Esophagus muscularis mucosa (tissue), 4 donors: ENCODE measurements at regions not wholly inside any gene's neighbourhood (a gene's known extent, or its start where the extent isn't known, plus 50 kb on each side); places are given as distances from the start of the nearest gene placed in this dataset.

Experiments used
- DNase-seq: peaks from one replicate; pipeline ENCODE4 v3.0.0-alpha.2; 2017; ENCODE audit errors: extremely low spot score
- H3K27ac ChIP-seq, 4 donors: fragments of 200-600 bp; sonication (generic); replicated peaks in 1 of 4; 1 replicate in 3 of 4; 2 replicates in 1 of 4; pipeline ENCODE4 v1.5.1; 2016 to 2019; ENCODE audit warnings: mild to moderate bottlenecking in 1 of 4
- H3K27me3 ChIP-seq, 4 donors: fragments of 200-600 bp; sonication (generic); one replicate each; pipeline versions ENCODE4 v1.5.1 to v1.6.0; 2016 to 2019
- H3K36me3 ChIP-seq, 4 donors: fragments of 200-600 bp; sonication (generic); one replicate each; pipeline ENCODE4 v1.5.1; 2016 to 2019
- H3K4me1 ChIP-seq, 4 donors: fragments of 200-600 bp; sonication (generic); one replicate each; pipeline ENCODE4 v1.5.1; 2016 to 2019
- H3K4me3 ChIP-seq, 4 donors: fragments of 200-600 bp; sonication (generic); 1 replicate in 2 of 4; 2 replicates in 2 of 4; pipeline ENCODE4 v1.5.1; 2016 to 2019; ENCODE audit warnings: mild to moderate bottlenecking in 4 of 4, moderate library complexity in 1 of 4
- H3K9me3 ChIP-seq, 4 donors: fragments of 200-600 bp; sonication (generic); 1 replicate in 3 of 4; 2 replicates in 1 of 4; pipeline ENCODE4 v1.5.1; 2016 to 2019
- CTCF ChIP-seq, 3 experiments: fragments of 200-600 bp in 2 of 3; fragments of 450-650 bp in 1 of 3; sonication (generic) in 2 of 3; IDR thresholded peaks; one replicate each; pipeline ENCODE4 v1.5.1; 2017 to 2019; ENCODE audit warnings: antibody characterized with exemption in 3 of 3, mild to moderate bottlenecking in 2 of 3, moderate library complexity in 1 of 3
- EP300 ChIP-seq: sonication (generic); formaldehyde crosslinking; IDR thresholded peaks from one replicate; pipeline ENCODE4 v1.6.1; 2017; ENCODE audit warnings: antibody characterized with exemption
- POLR2A ChIP-seq: fragments of 450-650 bp; IDR thresholded peaks from one replicate; pipeline ENCODE4 v1.6.1; 2017; ENCODE audit warnings: antibody characterized with exemption, moderate library complexity, mild to moderate bottlenecking, low read depth
- POLR2AphosphoS5 ChIP-seq, 2 donors: sonication (generic); formaldehyde crosslinking; IDR thresholded peaks; one replicate each; pipeline ENCODE4 v1.6.1; 2017; ENCODE audit warnings: antibody characterized with exemption in 2 of 2
- WGBS: methylation state at CpG from one replicate; pipeline ENCODE4 v1.1.5; 2018; 5-methylcytosine and 5-hydroxymethylcytosine counted together
- intact Hi-C: fragments of 100-400 bp; cut with DNase I; formaldehyde crosslinking; loops from one replicate; pipeline ENCODE4 v1.15.1; 2023

GRCh38 chr16:5895976-5896375, 798.4 kb upstream of the EEF2KMT start:
- WGBS, result 20% methylated on average over 5 of the region's 5 CpGs

GRCh38 chr16:5895137-5895536, 797.5 kb upstream of the EEF2KMT start:
- no peaks in the 10 kb centered on the region for H3K36me3 ChIP-seq
- peaks cover 0 to 7% (median 0%) of the 10 kb centered on the region in 4 donors for H3K9me3 ChIP-seq
- WGBS, result 75% methylated on average over 4 of the region's 4 CpGs
- H3K4me1 ChIP-seq, result no peaks in the 10 kb centered on the region
- H3K4me3 ChIP-seq, result no peak overlapping the region
- no peak overlapping the region for H3K27ac ChIP-seq
- intact Hi-C loops, result no loop called here
- no peak for TF ChIP-seq CTCF (IDR thresholded peaks at IDR 0.05)
- TF ChIP-seq POLR2AphosphoS5 (IDR thresholded peaks at IDR 0.05), result no peak
- TF ChIP-seq POLR2A, result no peak
- no peak for TF ChIP-seq EP300
- no peaks in the 10 kb centered on the region for H3K27me3 ChIP-seq
- DNase-seq, result no peak

More at GRCh38 chr16:5895976-5896375, 798.4 kb upstream of the EEF2KMT start:
- H3K4me3 ChIP-seq, result no peak overlapping the region
- H3K4me1 ChIP-seq, result no peaks in the 10 kb centered on the region
- DNase-seq, result no peak
- intact Hi-C loops, result no loop called here
- no peak for TF ChIP-seq CTCF (IDR thresholded peaks at IDR 0.05)
- no peak for TF ChIP-seq POLR2A
- TF ChIP-seq POLR2AphosphoS5 (IDR thresholded peaks at IDR 0.05), result no peak
- no peak for TF ChIP-seq EP300
- no peak overlapping the region for H3K27ac ChIP-seq
- peaks cover 0 to 10% (median 4%) of the 10 kb centered on the region in 4 donors for H3K9me3 ChIP-seq
- H3K36me3 ChIP-seq, result no peaks in the 10 kb centered on the region
- H3K27me3 ChIP-seq, result no peaks in the 10 kb centered on the region

- H3K4me3 ChIP-seq, result no peak overlapping the region
- TF ChIP-seq EP300 (no peak), CTCF (IDR thresholded peaks at IDR 0.05) (no peak), POLR2A (no peak), POLR2AphosphoS5 (IDR thresholded peaks at IDR 0.05) (no peak)
- DNase-seq, result no peak
- no peaks in the 10 kb centered on the region for H3K9me3 ChIP-seq
- no peak overlapping the region for H3K27ac ChIP-seq
- H3K36me3 ChIP-seq, result no peaks in the 10 kb centered on the region
- intact Hi-C loops, result no loop called here
- WGBS, result 65% methylated on average over 7 of the region's 7 CpGs
- no peaks in the 10 kb centered on the region for H3K4me1 ChIP-seq
- no peaks in the 10 kb centered on the region for H3K27me3 ChIP-seq
Observed at GRCh38 chr16:5891296-5891695, 793.7 kb upstream of the EEF2KMT start.

GRCh38 chr16:5885521-5885920, 787.9 kb upstream of the EEF2KMT start:
- WGBS, result 71% methylated on average over 6 of the region's 6 CpGs
- no peaks in the 10 kb centered on the region for H3K36me3 ChIP-seq
- no peak overlapping the region for H3K4me3 ChIP-seq
- H3K4me1 ChIP-seq, result no peaks in the 10 kb centered on the region
- TF ChIP-seq CTCF (IDR thresholded peaks at IDR 0.05) (no peak), POLR2AphosphoS5 (IDR thresholded peaks at IDR 0.05) (no peak), POLR2A (no peak), EP300 (no peak)
- no peaks in the 10 kb centered on the region for H3K27me3 ChIP-seq
- no peak for DNase-seq
- intact Hi-C loops, result no loop called here
- H3K27ac ChIP-seq, result no peak overlapping the region
- no peaks in the 10 kb centered on the region for H3K9me3 ChIP-seq

GRCh38 chr16:5884996-5885395, 787.4 kb upstream of the EEF2KMT start:
- intact Hi-C loops, result no loop called here
- no peaks in the 10 kb centered on the region for H3K4me1 ChIP-seq
- no peaks in the 10 kb centered on the region for H3K9me3 ChIP-seq
- no peak for DNase-seq
- 70% methylated on average over 5 of the region's 5 CpGs for WGBS
- TF ChIP-seq POLR2AphosphoS5 (IDR thresholded peaks at IDR 0.05), result no peak
- no peak overlapping the region for H3K27ac ChIP-seq
- H3K27me3 ChIP-seq, result no peaks in the 10 kb centered on the region
- no peaks in the 10 kb centered on the region for H3K36me3 ChIP-seq
- H3K4me3 ChIP-seq, result no peak overlapping the region
